OCI-LY7 (cell line): ENCODE measurements at regions not wholly inside any gene's neighbourhood (a gene's known extent, or its start where the extent isn't known, plus 50 kb on each side); places are given as distances from the start of the nearest gene placed in this dataset.

Experiments used
- CTCF ChIP-seq: fragments of 200-600 bp; sonication (generic); conservative IDR thresholded peaks from 2 replicates; pipeline ENCODE4 v1.5.1; 2014; ENCODE audit warnings: mild to moderate bottlenecking, antibody characterized with exemption, low read length, moderate library complexity, mixed read lengths
- EZH2phosphoT487 ChIP-seq: fragments of 200-600 bp; sonication (generic); IDR thresholded peaks from 2 replicates; pipeline ENCODE4 v1.6.1; 2018; ENCODE audit warnings: low read depth, borderline replicate concordance, mild to moderate bottlenecking, mixed run types, antibody characterized with exemption, low read length, moderate library complexity, mixed read lengths

- TF ChIP-seq CTCF, result no peak
- TF ChIP-seq EZH2phosphoT487, result no peak
Observed at GRCh38 chr13:66087269-66087710, 1142.8 kb downstream of the PCDH9 start.
